NCI-H1930 (cell line): ENCODE measurements at regions not wholly inside any gene's neighbourhood (a gene's known extent, or its start where the extent isn't known, plus 50 kb on each side); places are given as distances from the start of the nearest gene placed in this dataset.
"Not testable (repeated sequence)": the region's sequence is repeated elsewhere in the genome, so short reads cannot be mapped to it uniquely, and the experiment has no call there.

Experiments used
- DNase-seq, 2 experiments: peaks; one replicate each; lab custom pipeline; 2025; lab: John Stamatoyannopoulos, UW

DNA sequence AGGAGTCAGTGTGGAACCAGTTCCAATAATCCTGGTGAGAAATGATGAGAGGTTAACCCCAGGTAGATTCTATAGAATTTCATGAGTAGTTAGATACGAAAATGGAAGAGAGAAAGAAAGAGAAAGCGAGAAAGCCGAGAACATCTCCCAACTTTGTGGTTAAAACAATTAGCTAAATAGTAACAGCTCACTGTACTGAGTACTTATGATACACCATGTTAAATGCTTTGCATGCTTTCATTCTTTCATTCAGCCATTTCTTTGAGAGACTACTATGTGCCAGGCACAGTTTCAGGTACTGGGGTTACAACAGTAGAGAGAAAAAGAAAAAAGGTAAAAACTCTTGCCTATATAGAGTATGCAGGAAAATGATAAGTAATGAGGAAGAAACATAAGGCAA is 109.7 kb upstream of the SYT6 start:
- DNase-seq, result no peak

DNA sequence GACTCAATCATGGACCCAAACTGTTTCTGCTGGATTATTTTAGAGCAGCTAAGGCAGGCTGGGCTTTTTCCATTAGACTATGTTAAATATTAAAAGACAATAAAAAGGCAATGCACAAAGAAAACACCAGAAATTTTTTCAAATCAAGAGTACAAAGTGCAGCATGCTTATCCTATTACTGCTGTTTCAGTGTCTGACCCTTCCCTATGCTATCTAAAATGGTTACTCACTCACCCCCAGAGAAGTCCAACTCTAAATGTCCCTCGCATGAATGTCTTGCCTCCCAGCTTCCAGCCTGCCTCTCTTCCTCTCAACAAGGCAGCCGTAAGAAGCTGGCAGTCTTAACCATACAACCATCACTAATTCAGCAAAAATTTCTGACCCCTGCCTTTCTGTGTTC is 108.7 kb upstream of the SYT6 start:
- no peak for DNase-seq

DNA sequence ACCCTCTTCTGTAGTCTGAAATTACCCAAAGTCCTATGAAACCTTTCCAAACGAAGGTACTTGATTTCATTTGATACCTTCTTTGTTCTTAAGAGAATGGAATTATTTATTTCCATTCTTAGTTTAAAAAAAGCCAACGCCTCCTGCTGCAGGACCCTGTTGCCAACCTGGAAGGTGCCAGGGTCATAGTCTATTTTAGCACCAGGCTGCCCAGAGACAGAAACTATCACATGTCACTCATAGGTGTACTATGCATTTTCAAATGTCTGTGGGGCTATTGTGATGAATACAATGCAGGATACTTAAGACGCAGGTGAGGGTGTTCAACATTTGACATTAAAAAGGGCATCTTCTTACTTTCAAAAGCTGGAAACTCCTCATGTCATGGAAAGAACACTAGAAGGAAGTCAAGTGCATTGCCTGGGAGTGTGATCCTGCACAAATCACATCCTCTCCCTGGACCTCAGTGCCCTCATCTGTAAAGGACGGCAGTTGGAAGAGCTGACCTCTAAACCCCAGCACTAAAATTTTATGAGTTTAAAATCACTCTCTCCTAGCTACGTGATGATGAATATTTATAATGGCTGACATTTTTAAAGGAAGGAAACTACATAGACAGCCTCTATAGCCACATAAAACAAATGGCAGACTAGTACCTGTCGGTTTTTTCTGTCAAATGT is 107.3 kb upstream of the SYT6 start:
- no peak for DNase-seq

DNA sequence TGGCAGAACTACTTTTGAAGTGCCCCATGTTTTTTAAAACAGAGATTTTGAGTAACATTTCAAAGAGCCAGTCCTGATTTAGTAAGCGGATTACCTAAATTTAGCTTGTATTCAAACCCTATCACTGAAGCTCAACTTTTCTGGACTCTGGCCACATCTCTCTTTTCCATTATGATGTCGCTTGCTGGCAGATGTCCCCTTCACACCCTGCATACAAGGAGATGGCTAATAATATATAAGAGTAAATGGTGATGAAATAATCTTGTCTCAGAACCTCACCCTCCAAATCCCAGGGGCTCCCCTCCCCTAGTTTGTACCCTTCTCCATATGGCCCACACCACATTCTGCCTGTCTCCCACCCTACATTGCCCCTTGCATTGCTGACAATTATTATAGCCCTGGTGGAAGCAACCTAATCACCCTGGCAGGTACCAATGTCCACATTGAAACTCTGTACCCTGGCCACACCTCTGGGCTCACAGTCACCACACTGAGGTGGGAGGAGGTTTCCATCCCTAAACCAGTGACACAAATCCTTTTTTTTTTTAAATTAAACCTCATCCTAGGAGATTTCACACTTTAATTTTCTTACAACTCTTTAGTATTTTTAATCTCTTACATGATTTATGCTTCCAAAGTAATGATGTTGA is 106.0 kb upstream of the SYT6 start:
- DNase-seq, result no peak

DNA sequence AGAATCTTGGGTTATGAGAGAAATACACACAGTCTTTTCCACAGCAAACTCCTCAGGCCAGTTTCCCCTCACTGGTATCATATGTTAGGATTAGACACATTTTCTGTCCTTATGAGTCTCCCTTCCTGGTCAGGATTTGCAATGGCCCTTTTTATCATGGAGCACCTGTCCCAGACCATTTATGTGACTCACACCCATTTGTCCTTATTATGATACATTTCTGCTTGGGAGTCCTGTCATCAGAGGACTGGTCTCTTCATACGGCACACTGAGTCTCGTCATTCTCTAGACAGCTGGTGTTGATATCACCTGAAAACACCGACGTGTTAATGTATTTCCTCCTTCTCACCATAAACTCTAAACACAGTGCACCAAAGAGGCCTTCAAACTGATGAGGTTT is 105.0 kb upstream of the SYT6 start:
- DNase-seq, result no peak

DNA sequence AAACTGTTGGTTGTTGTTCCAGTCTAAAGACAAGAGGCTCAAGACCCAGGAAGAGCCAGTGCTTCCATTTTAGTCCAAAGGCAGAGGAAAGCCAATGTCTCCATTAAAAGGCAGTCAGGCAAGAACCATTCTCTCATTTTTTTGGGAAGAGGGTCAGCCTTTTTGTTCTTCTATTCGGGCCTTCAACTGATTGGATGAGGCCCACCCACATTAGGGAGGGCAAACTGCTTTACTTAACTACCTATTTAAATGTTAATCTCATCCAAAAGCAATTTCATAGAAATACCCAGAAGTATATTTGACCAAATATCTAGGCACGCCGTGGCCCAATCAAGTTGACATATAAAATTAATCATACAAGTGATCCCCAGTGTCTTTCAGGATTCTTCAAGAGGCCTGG is 104.4 kb upstream of the SYT6 start:
- no peak for DNase-seq

DNA sequence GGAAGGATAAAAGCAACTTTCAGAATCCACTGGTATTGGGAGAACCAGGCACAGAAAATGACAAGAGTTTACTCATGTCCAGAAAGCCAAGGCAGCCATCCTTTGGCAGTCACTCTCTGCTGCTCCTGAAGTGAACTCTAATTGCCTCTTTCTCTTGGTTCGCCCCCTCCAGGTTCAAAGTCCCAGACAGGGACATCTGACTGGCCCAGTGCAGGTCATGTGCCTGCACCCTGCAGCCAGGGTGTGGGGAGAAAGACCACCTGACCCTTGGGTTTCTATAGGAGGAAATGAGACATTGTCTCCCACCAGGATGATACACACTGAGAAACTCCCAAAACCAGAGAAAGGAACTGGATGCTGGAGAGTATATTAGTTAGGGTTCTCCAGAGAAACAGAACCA is 103.9 kb upstream of the SYT6 start:
- DNase-seq, result no peak

DNA sequence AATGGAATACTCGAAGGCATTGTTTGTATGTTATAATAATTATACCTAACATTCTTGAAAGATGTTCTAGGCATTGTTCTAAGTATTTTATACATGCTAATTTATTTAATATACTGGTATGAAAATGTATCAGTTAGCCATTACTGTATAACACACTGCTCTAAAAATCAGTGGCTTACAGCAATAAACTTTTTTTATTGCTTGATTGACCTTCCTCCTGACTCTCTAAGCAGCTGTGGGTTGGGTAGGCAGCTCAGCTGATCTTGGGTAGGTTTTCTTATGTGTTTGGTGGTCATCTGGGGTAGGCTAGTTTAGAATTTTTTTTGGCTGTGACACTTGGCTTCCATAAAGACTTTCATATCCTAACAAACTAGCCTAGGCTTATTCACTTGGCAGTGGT is 100.2 kb upstream of the SYT6 start:
- DNase-seq, result no peak

DNA sequence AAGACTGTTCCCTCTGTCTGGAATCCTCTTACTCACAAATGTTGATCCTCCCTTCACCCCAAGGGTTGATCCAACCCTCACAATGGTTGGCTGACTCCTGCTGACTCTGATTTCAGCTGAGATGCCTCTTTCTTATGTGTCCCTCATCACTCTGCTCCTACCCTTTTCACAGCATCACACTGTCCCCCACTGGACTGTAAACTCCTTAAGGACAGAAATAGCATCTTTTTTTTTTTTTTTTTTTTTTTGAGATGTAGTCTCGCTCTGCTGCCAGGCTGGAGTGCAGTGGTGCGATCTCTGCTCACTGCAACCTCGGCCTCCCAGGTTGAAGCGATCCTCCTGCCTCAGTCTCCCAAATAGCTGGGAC is 97.9 kb upstream of the SYT6 start:
- DNase-seq, result no peak

DNA sequence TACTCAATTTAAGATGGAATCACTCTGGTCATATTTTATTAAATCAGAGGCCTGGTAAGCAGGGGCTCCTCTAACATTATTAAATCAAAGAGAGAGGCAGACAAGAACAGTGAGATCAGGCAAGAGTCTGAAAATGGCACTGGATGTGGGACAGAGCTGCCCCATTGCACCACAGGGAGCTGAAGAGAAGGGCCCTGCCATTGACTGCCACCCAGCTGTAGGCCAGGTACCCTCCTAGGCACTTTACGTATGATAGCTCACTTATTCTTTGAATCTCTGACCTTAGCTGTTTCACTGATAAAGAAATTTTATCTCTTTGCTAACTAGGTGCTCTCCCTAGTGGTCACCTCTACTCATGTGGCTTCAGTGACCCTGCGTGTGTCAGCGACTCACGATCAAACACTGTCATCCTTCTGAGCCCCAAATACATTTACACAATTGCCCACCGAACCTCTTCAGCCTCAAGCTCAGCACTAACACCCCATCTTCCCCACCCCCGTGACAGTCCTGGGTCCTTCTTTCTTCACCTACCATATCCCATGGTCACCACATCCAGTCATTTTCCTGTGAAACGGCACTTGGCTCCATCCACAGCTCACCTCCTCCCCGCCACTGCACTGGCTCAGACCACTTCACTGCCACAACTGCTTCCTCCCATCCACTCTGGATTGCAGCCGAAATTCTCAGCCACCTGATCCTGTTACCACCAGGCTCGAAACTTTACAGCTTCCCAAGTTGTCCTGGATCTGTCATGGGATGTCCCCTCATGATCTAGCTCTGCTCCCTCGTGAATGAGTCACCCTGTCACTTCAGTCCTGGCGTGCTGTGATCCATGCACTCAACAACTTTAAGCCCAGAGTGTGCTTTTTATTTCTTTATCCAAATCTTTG is 97.3 kb upstream of the SYT6 start:
- no peak for DNase-seq

DNA sequence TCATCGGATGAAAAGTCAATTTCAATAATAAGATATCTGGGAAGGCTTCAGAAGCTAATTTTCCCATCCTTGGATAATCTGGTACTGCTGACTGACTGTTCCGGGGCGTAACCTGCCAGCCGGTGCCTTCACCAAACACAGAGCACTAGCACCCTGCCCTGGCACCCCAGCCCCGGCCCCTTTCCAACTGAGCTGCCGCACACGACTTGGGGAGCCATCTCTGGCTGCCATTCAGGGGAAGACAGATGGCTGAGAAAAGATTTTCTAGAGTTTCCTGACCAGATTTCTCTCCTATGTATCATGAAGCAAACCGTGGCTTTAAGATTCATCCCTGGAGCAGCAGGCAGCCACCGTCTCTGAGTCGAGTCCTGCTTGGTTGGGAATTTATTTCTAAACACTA is 96.0 kb upstream of the SYT6 start:
- no peak for DNase-seq

DNA sequence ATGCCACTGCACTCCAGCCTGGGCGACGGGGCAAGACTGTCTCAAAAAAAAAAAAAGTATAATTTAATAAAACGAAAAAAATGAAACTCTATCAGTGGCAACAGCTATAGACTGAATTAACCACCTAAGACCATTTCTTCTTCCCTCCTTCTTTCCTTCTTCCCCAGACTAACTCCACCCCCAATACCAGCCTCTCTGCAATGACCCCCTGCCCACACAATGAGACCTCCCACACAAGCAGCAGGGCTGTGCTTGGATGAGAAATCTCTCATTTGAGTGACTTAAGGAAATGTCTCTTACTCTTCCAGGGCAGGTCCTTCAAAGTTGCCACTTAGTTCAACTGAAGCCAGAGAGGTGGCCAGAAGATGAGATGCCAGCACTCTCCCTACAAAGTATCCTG is 94.5 kb upstream of the SYT6 start:
- no peak for DNase-seq

DNA sequence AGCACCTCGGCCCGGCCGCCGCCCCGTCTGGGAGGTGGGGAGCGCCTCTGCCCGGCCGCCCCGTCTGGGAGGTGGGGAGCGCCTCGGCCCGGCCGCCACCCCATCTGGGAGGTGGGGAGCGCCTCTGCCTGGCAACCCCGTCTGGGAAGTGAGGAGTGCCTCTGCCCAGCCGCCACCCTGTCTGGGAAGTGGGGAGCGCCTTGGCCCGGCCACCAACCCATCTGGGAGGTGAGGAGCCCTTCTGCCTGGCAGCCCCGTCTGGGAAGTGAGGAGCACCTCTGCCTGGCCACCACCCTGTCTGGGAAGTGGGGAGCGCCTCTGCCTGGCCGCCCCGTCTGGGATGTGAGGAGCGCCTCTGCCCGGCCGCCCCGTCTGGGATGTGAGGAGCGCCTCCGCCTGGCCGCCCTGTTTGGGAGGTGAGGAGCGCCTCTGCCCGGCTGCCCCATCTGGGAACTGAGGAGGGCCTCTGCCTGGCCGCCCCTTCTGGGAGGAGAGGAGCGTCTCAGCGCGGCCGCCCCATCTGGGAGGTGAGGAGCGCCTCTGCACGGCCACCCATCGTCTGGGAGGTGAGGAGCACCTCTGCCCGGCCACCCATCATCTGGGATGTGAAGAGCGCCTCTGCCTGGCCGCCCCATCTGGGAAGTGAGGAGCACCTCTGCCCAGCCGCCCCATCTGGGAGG is 89.0 kb upstream of the SYT6 start:
- DNase-seq, result not testable (repeated sequence)

DNA sequence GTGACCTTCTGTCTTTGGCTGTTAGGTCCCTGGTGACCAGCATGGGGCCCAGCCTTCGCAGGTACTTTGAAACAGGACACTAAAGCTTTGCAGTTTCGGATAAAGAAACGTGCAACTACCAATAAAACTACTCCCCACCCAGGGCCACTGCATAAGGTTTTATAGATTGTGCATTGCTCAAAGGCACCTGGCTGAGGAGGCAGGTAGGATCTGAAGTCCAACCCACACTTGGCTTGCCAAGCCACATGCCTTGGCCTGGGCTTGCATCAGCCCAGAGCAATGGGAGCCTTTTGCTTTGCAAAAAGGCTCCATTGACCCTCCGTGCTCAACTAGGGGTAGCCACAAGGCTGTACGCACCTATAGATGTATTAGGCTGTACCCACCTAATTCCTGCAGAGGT is 84.4 kb upstream of the SYT6 start:
- DNase-seq, result no peak

DNA sequence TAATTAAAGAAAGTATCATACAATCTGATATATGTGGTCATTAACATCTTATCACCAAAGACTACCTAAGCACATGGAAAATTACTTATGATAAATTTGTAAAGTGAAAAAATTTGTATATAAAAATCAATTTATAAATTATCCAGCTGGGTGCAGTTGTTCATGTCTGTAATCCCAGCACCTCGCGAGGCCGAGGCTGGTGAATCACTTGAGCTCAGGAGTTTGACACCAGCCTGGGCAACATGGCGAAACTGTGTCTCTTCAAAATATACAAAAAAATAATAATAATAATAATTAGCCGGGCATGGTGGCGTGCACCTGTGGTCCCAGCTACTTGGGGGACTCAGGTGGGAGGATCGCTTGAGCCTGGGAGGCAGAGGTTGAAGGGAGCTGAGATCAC is 82.8 kb upstream of the SYT6 start:
- DNase-seq, result no peak

DNA sequence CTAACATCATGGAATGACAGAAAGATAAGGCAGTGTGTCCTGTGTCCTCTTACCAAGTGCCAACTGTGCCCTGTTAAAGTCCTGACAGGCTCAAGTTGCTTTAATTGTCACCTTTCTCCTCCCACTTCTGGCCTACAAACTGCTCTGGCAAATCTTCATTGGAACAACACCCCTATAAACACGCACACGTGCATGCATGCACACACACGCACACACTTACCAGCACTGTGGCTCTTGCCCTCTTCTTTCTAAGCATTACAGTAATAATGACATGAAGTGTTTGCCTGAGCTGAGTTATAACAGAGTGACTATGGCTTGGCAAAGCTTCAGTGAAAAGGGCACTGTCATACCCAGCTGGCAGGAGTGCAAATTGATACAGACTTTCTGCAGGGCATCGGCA is 82.3 kb upstream of the SYT6 start:
- no peak for DNase-seq

DNA sequence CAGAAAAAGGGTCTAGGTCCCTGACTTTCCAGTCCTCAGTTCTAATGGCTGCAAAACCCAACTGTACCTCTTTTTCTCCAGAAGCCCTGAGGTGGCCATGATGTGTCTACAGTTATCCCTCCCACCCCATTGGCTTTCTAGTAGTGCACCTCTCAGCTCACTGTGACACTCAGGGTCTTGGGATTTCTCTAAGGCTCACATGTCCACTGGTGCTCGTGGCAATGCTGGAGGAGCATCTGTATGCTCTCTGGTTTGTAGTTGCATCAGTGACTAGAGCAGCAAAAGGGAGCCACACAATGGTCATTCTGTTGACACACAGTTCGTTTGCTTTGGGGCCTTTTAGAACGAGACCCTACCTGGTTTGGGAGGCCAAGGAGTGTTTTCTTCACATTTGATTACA is 81.6 kb upstream of the SYT6 start:
- DNase-seq, result no peak

DNA sequence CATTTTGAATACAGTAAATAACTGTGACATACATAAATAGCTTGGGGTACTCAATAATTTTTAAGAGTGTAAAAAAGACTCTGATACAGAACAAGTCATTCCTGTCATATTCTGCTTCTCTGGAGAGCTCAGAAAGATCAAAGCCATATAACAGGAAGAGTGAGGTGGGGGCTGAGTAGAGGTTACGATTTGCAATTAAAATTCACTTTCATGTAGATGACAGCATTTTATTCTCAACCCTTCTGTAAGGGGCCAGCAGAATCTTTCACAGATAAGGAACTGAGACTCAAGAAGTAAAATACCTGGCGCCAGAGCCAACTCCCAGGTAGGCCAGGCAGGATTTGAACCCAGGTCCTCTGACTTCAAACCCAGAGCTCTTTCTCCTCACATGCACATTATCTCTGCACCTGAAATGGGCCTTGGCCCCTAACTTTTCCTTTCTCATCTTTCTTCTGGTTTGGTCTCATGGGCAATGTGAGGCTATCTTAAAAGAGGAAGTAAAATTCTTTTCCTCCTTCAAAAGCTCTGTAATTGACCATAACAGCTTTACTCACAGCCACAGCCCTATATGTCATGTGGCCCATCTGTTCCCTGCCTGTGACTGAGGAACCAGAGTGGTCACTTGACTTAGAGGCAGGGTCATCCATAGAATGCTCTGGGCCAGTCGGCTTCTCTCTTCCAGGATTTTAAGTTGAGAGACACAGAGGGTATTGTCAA is 80.9 kb upstream of the SYT6 start:
- DNase-seq, result no peak

DNA sequence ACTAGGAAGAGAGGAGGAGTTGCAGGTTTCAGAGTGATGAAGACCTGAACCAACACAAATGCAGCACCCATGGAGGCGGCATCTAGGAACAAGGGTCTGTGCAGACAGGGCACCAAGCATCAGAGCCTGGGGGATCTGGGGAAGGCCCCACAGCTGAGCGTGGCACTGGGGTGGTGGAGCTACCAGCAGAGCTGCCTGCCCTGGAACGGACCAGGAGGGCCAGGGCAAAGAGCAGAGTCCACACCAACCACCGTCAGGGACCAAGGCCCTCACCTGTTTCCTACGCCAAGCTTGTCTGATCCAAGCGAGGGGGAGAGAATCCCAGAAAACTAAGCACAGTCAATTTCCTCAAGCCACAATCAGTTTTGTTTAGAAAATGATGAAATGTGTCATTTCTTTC is 79.0 kb upstream of the SYT6 start:
- DNase-seq, result no peak

DNA sequence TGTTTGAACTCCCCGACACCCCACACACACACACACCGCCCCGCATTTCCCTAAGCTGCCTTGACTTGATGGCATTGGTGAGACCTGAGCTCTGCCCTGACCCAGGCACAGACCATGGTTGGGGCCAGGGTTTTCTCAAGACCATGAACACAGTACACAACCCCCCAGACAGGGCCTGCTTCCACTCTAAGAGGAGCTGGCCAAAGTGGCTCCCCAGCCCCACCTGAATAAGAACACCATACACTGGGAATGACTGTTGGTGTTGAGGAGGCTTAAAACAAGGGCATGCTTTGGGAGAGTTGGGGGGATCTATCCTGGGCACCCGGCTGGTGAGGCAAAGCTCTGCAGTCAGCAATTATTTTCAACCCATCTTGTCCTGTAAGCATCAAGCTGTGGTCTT is 77.6 kb upstream of the SYT6 start:
- DNase-seq, result no peak

DNA sequence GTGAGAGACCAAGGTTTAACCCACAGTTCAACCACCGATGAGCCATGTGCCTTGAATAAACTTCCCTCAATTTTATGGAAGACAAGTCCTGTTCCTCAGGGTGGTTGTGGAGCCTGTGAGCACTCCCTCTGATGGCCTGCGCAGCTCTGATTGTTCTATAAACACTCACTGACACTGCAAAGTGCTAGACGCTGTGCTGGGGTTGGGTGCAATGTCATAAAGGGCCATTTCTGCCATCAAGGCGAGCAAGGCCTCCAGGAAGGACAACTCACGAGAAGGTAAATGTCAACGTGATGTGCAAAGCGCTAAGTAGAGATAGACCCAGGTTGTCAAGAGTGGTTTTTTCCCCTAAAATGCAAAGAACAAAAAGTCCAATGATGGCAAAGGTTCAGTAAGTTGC is 75.7 kb upstream of the SYT6 start:
- no peak for DNase-seq

DNA sequence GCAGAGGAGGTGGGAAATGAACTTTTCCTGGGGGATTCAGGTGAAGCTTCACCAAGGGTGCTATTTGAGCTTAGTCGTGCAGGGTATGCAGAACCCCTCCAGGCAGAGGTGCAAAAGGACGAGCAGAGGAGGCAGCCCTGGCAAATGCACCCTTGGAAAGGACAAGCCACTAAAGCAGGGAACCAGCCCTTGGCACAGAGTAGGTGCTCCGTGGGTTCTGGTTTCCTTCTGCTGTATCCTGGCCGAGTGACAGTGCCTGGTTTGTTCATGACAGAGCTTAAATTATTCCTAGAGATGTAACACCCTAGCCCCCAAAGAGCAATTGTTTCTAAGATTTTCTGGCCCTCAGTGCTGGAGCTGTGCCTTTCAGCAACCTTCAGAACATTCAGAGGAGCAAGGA is 73.4 kb upstream of the SYT6 start:
- DNase-seq, result no peak
